Glomerular endothelial cell (primary cell): ENCODE measurements at regions not wholly inside any gene's neighbourhood (a gene's known extent, or its start where the extent isn't known, plus 50 kb on each side); places are given as distances from the start of the nearest gene placed in this dataset.

Experiments used
- DNase-seq: peaks from one replicate; pipeline ENCODE4 v3.0.0-alpha.2; 2011; ENCODE audit warnings: low read depth, low spot score; ENCODE audit errors: extremely low read depth

- no peak for DNase-seq
Measured at GRCh38 chr6:3596766-3597165, 139.9 kb upstream of the SLC22A23 start.

GRCh38 chr6:3594201-3594600, 137.4 kb upstream of the SLC22A23 start:
- DNase-seq, result no peak

- no peak for DNase-seq
Measured at GRCh38 chr6:3593161-3593560, 136.3 kb upstream of the SLC22A23 start.

- DNase-seq, result no peak
Measured at GRCh38 chr6:3592371-3592941, 135.6 kb upstream of the SLC22A23 start.

GRCh38 chr6:3591970-3592369, 135.1 kb upstream of the SLC22A23 start:
- DNase-seq, result no peak

GRCh38 chr6:3587660-3588059, 130.8 kb upstream of the SLC22A23 start:
- no peak for DNase-seq

GRCh38 chr6:3585320-3585935, 128.6 kb upstream of the SLC22A23 start:
- no peak for DNase-seq

- DNase-seq, result no peak
Measured at GRCh38 chr6:3584606-3585005, 127.8 kb upstream of the SLC22A23 start.

GRCh38 chr6:3581469-3581868, 124.6 kb upstream of the SLC22A23 start:
- no peak for DNase-seq

- no peak for DNase-seq
Measured at GRCh38 chr6:3579652-3580175, 122.9 kb upstream of the SLC22A23 start.

GRCh38 chr6:3578981-3579380, 122.1 kb upstream of the SLC22A23 start:
- DNase-seq, result no peak

GRCh38 chr6:3577517-3577916, 120.7 kb upstream of the SLC22A23 start:
- DNase-seq, result no peak

GRCh38 chr6:3575701-3576100, 118.9 kb upstream of the SLC22A23 start:
- DNase-seq, result no peak

- no peak for DNase-seq
Measured at GRCh38 chr6:3575166-3575565, 118.3 kb upstream of the SLC22A23 start.

- no peak for DNase-seq
Measured at GRCh38 chr6:3573670-3574069, 116.8 kb upstream of the SLC22A23 start.

GRCh38 chr6:3571836-3572235, 115.0 kb upstream of the SLC22A23 start:
- no peak for DNase-seq

GRCh38 chr6:3571250-3571681, 114.4 kb upstream of the SLC22A23 start:
- DNase-seq, result no peak

GRCh38 chr6:3569816-3570215, 113.0 kb upstream of the SLC22A23 start:
- DNase-seq, result no peak

- no peak for DNase-seq
Measured at GRCh38 chr6:3568396-3569082, 111.7 kb upstream of the SLC22A23 start.

- DNase-seq, result no peak
Measured at GRCh38 chr6:3566812-3567211, 110.0 kb upstream of the SLC22A23 start.

GRCh38 chr6:3565291-3565690, 108.4 kb upstream of the SLC22A23 start:
- DNase-seq, result no peak

GRCh38 chr6:3561725-3562124, 104.9 kb upstream of the SLC22A23 start:
- DNase-seq, result peak; percentile 29
